ENCODE measurements at regions not wholly inside any gene's neighbourhood (a gene's known extent, or its start where the extent isn't known, plus 50 kb on each side); places are given as distances from the start of the nearest gene placed in this dataset.

- peak; percentile 76 for ATAC-seq
- peak; percentile 49 for DNase-seq (ENCODE audit: low spot score)
- peaks cover 9% of the 10 kb centered on the region for H3K27me3 Mint-ChIP-seq (ENCODE audit: low read depth)
- ChIA-PET CTCF (interaction anchor here (0.8 to 1.3 kb wide), 4 partner anchors 14 to 317 kb away, joined by 3 to 4 read pairs (median 3); no protein-coding TSS in a partner anchor), POLR2A (interaction anchor here (0.7 kb wide), 1 partner anchor 1433 kb away, joined by 3 read pairs; no protein-coding TSS in a partner anchor)
- H3K27ac Mint-ChIP-seq, result no peak overlapping the region
- peaks cover 2% of the 10 kb centered on the region; the same call in 1 of the 2 replicates for H3K4me1 Mint-ChIP-seq
- no peaks in the 10 kb centered on the region for H3K36me3 Mint-ChIP-seq
- TF ChIP-seq GRHL2 (CRISPR knock-in tag; IDR thresholded peaks at IDR 0.05; ENCODE audit: insufficient replicate concordance, severe bottlenecking) (no peak), ZNF423 (CRISPR knock-in tag; IDR thresholded peaks at IDR 0.05) (peak; percentile 29; the same call in 1 of the 2 replicates)
- H3K9me3 Mint-ChIP-seq, result no peaks in the 10 kb centered on the region
- H3K4me3 Mint-ChIP-seq, result no peak overlapping the region
Observed at GRCh38 chr3:10744098-10744465, 71.9 kb upstream of the SLC6A11 start.

GRCh38 chr3:10745392-10745791 lies 70.6 kb upstream of the SLC6A11 start:
- ChIA-PET CTCF (no interaction called here), POLR2A (no interaction called here)
- Mint-ChIP-seq H3K36me3 (no peaks in the 10 kb centered on the region), H3K9me3 (no peaks in the 10 kb centered on the region), H3K4me1 (peaks cover 2% of the 10 kb centered on the region; the same call in 1 of the 2 replicates), H3K27me3 (ENCODE audit: low read depth) (peaks cover 5% of the 10 kb centered on the region), H3K4me3 (no peak overlapping the region), H3K27ac (no peak overlapping the region)
- TF ChIP-seq FOXP4 (CRISPR knock-in tag; IDR thresholded peaks at IDR 0.05), result no peak
- no peak for TF ChIP-seq ATF1 (CRISPR knock-in tag; IDR thresholded peaks at IDR 0.05)
- no peak for TF ChIP-seq IRF1 (CRISPR knock-in tag; IDR thresholded peaks at IDR 0.05)
- TF ChIP-seq ZNF423 (CRISPR knock-in tag; IDR thresholded peaks at IDR 0.05), result no peak
- TF ChIP-seq HMGA2 (CRISPR knock-in tag; IDR thresholded peaks at IDR 0.05), result peak; percentile 90
- TF ChIP-seq ZNF425 (CRISPR knock-in tag; conservative IDR thresholded peaks at IDR 0.05), result no peak
- DNase-seq (ENCODE audit: low spot score), result no peak
- no peak for ATAC-seq

GRCh38 chr3:10746001-10746400 lies 70.0 kb upstream of the SLC6A11 start:
- peaks cover 5% of the 10 kb centered on the region for H3K27me3 Mint-ChIP-seq (ENCODE audit: low read depth)
- ChIA-PET CTCF (no interaction called here), POLR2A (no interaction called here)
- H3K27ac Mint-ChIP-seq, result no peak overlapping the region
- DNase-seq (ENCODE audit: low spot score), result no peak
- no peak for ATAC-seq
- H3K4me1 Mint-ChIP-seq, result peaks cover 2% of the 10 kb centered on the region; the same call in 1 of the 2 replicates
- TF ChIP-seq MYBL2 (CRISPR knock-in tag; IDR thresholded peaks at IDR 0.05) (no peak), FOXJ3 (CRISPR knock-in tag; IDR thresholded peaks at IDR 0.05; ENCODE audit: borderline replicate concordance) (no peak), HMGXB4 (CRISPR knock-in tag; IDR thresholded peaks at IDR 0.05) (no peak), TEAD1 (CRISPR knock-in tag; IDR thresholded peaks at IDR 0.05) (no peak), MXD4 (CRISPR knock-in tag; IDR thresholded peaks at IDR 0.05; ENCODE audit: borderline replicate concordance) (no peak), FOXK1 (CRISPR knock-in tag; IDR thresholded peaks at IDR 0.05) (no peak), ETV6 (CRISPR knock-in tag; IDR thresholded peaks at IDR 0.05) (no peak), NR1H2 (CRISPR knock-in tag; IDR thresholded peaks at IDR 0.05) (no peak), KAT7 (CRISPR knock-in tag; IDR thresholded peaks at IDR 0.05; ENCODE audit: borderline replicate concordance) (no peak), ZNF423 (CRISPR knock-in tag; IDR thresholded peaks at IDR 0.05) (no peak), ZNF671 (CRISPR knock-in tag; IDR thresholded peaks at IDR 0.05) (no peak), FOXP1 (CRISPR knock-in tag; IDR thresholded peaks at IDR 0.05; ENCODE audit: borderline replicate concordance) (no peak), ZNF416 (CRISPR knock-in tag; IDR thresholded peaks at IDR 0.05) (no peak)
- H3K4me3 Mint-ChIP-seq, result no peak overlapping the region
- H3K9me3 Mint-ChIP-seq, result no peaks in the 10 kb centered on the region
- H3K36me3 Mint-ChIP-seq, result no peaks in the 10 kb centered on the region
